ENCODE measurements at regions not wholly inside any gene's neighbourhood (a gene's known extent, or its start where the extent isn't known, plus 50 kb on each side); places are given as distances from the start of the nearest gene placed in this dataset.

- H3K4me3 Mint-ChIP-seq, result no peak overlapping the region
- H2AFZ ChIP-seq (ENCODE audit: insufficient read depth, low read depth, low read length, poor library complexity, severe bottlenecking), result no peak overlapping the region
- intact Hi-C loops (cut with micrococcal nuclease), result no loop called here
- ATAC-seq (ENCODE audit: low read depth), result no peak
- no peak overlapping the region for H3K4me3 ChIP-seq (ENCODE audit: control extremely low read depth in 1 of 5, extremely low read depth in 1 of 5, insufficient read depth in 1 of 5, low read depth in 2 of 5, low read length in 4 of 5)
- H3K4me1 Mint-ChIP-seq, result no peaks in the 10 kb centered on the region
- no peak overlapping the region for H3K27ac ChIP-seq (ENCODE audit: low read length in 2 of 2)
- H3K79me2 ChIP-seq (ENCODE audit: control insufficient read depth, insufficient read depth, low read length), result no peaks in the 10 kb centered on the region
- H3K27me3 ChIP-seq (replicated peaks in 1 of 4; ENCODE audit: control extremely low read depth in 1 of 4, control insufficient read depth in 3 of 4, insufficient read depth in 4 of 4, low read length in 3 of 4), result no peaks in the 10 kb centered on the region
- no peaks in the 10 kb centered on the region for H3K9me3 ChIP-seq (ENCODE audit: control extremely low read depth in 1 of 3, control insufficient read depth in 2 of 3, insufficient read depth in 1 of 3, low read length in 2 of 3)
- H3K9ac ChIP-seq (ENCODE audit: low read length), result no peak overlapping the region
- no peaks in the 10 kb centered on the region for H4K20me1 ChIP-seq (ENCODE audit: control insufficient read depth, insufficient read depth, low read length, poor library complexity, severe bottlenecking)
- no peaks in the 10 kb centered on the region for H3K27me3 Mint-ChIP-seq
- TF ChIP-seq EZH2 (IDR thresholded peaks at IDR 0.05; ENCODE audit: borderline replicate concordance, insufficient read depth, low read depth, low read length, poor library complexity, severe bottlenecking), result no peak
- TF ChIP-seq CTCF (IDR thresholded peaks at IDR 0.05), result no peak
- DNase-seq, result no peak
- no peak overlapping the region for H3K27ac Mint-ChIP-seq
- no peak overlapping the region for H3K4me2 ChIP-seq (replicated peaks; ENCODE audit: low read depth, low read length, poor library complexity, severe bottlenecking)
- POLR2A ChIA-PET, result no interaction called here
- no peaks in the 10 kb centered on the region for H3K36me3 ChIP-seq (replicated peaks in 1 of 2; ENCODE audit: control extremely low read depth in 1 of 2, control insufficient read depth in 1 of 2, extremely low read depth in 1 of 2, insufficient read depth in 2 of 2, low read length in 1 of 2)
- H3K4me1 ChIP-seq (ENCODE audit: control insufficient read depth in 2 of 2, insufficient read depth in 2 of 2, low read length in 2 of 2), result no peaks in the 10 kb centered on the region
- CTCF ChIA-PET, result no interaction called here
- H3K9me3 Mint-ChIP-seq (ENCODE audit: insufficient read depth), result no peaks in the 10 kb centered on the region
Measured at GRCh38 chr2:167504061-167504460, 615.8 kb downstream of the XIRP2 start.

- Histone ChIP-seq H3K9ac (ENCODE audit: low read length) (no peak overlapping the region), H3K36me3 (replicated peaks in 1 of 2; ENCODE audit: control extremely low read depth in 1 of 2, control insufficient read depth in 1 of 2, extremely low read depth in 1 of 2, insufficient read depth in 2 of 2, low read length in 1 of 2) (no peaks in the 10 kb centered on the region), H3K27me3 (replicated peaks in 1 of 4; ENCODE audit: control extremely low read depth in 1 of 4, control insufficient read depth in 3 of 4, insufficient read depth in 4 of 4, low read length in 3 of 4) (no peaks in the 10 kb centered on the region), H3K9me3 (ENCODE audit: control extremely low read depth in 1 of 3, control insufficient read depth in 2 of 3, insufficient read depth in 1 of 3, low read length in 2 of 3) (no peaks in the 10 kb centered on the region), H3K4me1 (ENCODE audit: control insufficient read depth in 2 of 2, insufficient read depth in 2 of 2, low read length in 2 of 2) (no peaks in the 10 kb centered on the region), H3K4me3 (ENCODE audit: control extremely low read depth in 1 of 5, extremely low read depth in 1 of 5, insufficient read depth in 1 of 5, low read depth in 2 of 5, low read length in 4 of 5) (no peak overlapping the region), H2AFZ (ENCODE audit: insufficient read depth, low read depth, low read length, poor library complexity, severe bottlenecking) (no peak overlapping the region), H3K79me2 (ENCODE audit: control insufficient read depth, insufficient read depth, low read length) (no peaks in the 10 kb centered on the region), H3K27ac (ENCODE audit: low read length in 2 of 2) (no peak overlapping the region), H4K20me1 (ENCODE audit: control insufficient read depth, insufficient read depth, low read length, poor library complexity, severe bottlenecking) (no peaks in the 10 kb centered on the region), H3K4me2 (replicated peaks; ENCODE audit: low read depth, low read length, poor library complexity, severe bottlenecking) (no peak overlapping the region)
- H3K9me3 Mint-ChIP-seq (ENCODE audit: insufficient read depth), result no peaks in the 10 kb centered on the region
- intact Hi-C loops (cut with micrococcal nuclease), result no loop called here
- no peak for ATAC-seq (ENCODE audit: low read depth)
- no peaks in the 10 kb centered on the region for H3K27me3 Mint-ChIP-seq
- no peak for DNase-seq
- no peak overlapping the region for H3K27ac Mint-ChIP-seq
- TF ChIP-seq EZH2 (IDR thresholded peaks at IDR 0.05; ENCODE audit: borderline replicate concordance, insufficient read depth, low read depth, low read length, poor library complexity, severe bottlenecking), result no peak
- no peak for TF ChIP-seq CTCF (IDR thresholded peaks at IDR 0.05)
- no CpG with 5 or more reads among the region's 1 CpG for WGBS (ENCODE audit: insufficient coverage)
- H3K4me1 Mint-ChIP-seq, result no peaks in the 10 kb centered on the region
- ChIA-PET CTCF (no interaction called here), POLR2A (interaction anchor here (0.7 kb wide), 1 partner anchor 506 kb away, joined by 9 read pairs; no protein-coding TSS in a partner anchor)
- no peak overlapping the region for H3K4me3 Mint-ChIP-seq
Measured at GRCh38 chr2:167501618-167502017, 613.3 kb downstream of the XIRP2 start.
